NB4 (cell line): ENCODE measurements at regions not wholly inside any gene's neighbourhood (a gene's known extent, or its start where the extent isn't known, plus 50 kb on each side); places are given as distances from the start of the nearest gene placed in this dataset.

Experiments
- POLR2A ChIP-seq: IDR thresholded peaks from 2 replicates; pipeline ENCODE4 v1.6.1; 2011; ENCODE audit warnings: mild to moderate bottlenecking; ENCODE audit not compliant: insufficient read length; ENCODE audit errors: extremely low read depth
- TF ChIP-seq, protein P1 (sequence below): IDR thresholded peaks from one replicate; pipeline ENCODE4 v1.5.1; 2012; ENCODE audit warnings: low read depth, low read length

DNA sequence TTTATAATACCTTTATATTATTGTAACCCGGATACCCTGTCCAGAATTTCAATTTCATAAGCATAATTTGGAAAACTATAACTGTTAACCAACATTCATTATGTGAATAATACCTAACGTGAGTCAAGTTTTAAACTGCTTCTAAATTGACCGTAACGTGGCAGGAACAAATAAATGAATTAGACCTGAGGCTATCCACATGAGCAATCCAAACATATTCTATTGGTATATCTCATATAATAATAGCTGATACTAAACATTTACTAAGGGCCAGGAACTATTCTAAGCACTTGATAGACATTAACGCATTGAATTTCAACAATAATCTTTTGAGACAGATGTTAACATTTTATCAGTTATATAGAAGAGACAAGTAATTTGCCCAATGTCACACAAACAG lies 276.4 kb downstream of the MEF2C start:
- TF ChIP-seq, protein P1, sequence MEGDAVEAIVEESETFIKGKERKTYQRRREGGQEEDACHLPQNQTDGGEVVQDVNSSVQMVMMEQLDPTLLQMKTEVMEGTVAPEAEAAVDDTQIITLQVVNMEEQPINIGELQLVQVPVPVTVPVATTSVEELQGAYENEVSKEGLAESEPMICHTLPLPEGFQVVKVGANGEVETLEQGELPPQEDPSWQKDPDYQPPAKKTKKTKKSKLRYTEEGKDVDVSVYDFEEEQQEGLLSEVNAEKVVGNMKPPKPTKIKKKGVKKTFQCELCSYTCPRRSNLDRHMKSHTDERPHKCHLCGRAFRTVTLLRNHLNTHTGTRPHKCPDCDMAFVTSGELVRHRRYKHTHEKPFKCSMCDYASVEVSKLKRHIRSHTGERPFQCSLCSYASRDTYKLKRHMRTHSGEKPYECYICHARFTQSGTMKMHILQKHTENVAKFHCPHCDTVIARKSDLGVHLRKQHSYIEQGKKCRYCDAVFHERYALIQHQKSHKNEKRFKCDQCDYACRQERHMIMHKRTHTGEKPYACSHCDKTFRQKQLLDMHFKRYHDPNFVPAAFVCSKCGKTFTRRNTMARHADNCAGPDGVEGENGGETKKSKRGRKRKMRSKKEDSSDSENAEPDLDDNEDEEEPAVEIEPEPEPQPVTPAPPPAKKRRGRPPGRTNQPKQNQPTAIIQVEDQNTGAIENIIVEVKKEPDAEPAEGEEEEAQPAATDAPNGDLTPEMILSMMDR = no peak
- TF ChIP-seq POLR2A = no peak
